ENCODE measurements at regions not wholly inside any gene's neighbourhood (a gene's known extent, or its start where the extent isn't known, plus 50 kb on each side); places are given as distances from the start of the nearest gene placed in this dataset.

DNA sequence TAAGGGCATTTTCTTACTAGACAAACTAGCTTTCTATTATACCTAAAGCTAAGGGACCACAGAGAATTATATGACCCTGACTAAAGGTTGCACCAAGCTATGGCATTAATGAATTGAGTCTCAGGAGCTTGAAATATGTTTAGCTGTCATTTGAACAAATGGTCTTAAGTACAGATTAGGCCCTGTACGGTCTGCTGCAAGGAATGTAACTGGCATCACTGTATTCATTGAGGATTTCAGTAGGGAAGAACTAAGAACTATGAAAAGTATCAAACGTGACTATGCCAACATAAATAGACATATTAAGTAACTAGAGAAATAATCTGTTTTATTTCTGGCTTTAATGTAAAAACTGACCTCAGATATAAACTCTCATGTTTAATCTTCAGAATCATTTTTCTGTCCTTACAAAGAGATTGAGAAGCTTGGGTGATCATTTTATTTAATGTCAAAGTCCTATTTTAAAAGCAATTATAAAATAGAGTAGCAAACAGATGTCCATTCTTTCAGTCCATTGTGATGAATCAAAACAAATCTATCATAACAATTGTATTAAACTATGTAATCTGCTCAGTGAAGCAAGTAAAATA, 845.9 kb downstream of the MAT2B start:
- no peak for DNase-seq (ENCODE audit: low read depth in 2 of 2)

GRCh38 chr5:164352695-164353094, 847.3 kb downstream of the MAT2B start:
- no peak for DNase-seq (ENCODE audit: low read depth in 2 of 2)

- no peak for DNase-seq (ENCODE audit: low read depth in 2 of 2)
These were observed 847.7 kb downstream of the MAT2B start for GRCh38 chr5:164353155-164353554.

DNA sequence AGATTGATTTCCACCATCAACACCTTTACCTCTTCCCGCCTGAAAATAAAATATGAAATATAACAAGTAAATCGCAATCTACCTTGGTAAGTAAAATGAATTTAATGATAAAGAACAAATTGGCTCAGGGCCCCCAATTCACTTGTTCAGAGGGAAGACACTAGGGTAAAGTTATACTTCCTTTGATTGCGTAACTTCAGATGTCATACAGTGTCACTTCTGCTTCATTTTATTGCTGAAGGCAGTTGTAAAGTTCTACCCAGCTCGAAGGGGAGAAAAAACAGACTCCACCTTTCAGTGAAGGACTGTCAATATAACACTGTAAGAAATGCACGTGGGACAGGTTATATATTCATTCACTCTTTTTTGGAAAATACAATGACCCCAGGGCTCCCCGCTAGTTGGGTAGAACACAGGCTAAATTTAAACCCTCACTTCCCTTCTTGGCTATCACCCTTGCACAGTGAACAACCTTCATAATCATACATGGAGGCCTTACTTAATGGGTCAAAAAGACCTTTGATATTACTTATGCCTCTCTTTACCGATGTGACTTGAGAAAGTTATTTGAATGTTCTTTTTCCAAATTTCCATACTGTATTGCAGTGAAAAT, 848.8 kb downstream of the MAT2B start:
- DNase-seq (ENCODE audit: low read depth in 2 of 2), result no peak

DNA sequence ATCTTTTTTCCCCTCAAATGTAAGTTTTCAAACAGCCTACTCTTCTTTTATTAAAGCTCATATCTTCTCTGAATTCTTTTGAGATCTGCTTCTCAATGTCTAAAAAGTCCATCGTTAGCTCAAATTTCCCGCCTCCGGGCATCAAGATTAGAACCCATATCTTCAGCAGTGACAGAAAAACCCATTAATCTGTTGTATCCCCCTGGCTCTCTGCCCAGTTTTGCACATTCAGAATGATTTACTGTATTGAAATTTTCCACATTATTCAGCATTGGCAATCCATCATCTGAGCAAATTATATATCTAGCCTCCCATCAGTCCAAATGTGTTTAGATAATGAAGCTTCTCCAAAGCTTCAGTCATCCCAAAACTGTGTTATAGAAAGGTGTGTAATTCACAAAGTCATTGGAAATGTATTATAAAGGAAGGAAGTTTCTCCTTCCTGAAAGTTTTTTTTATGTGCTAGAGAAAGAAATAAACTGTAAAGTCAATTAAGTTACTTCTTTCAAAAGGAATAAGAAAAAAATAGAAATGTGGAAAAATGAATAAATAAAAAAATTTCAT, 849.9 kb downstream of the MAT2B start:
- DNase-seq (ENCODE audit: low read depth in 2 of 2), result no peak

- DNase-seq (ENCODE audit: low read depth in 2 of 2), result no peak
These were observed 851.4 kb downstream of the MAT2B start for GRCh38 chr5:164356790-164357189.

DNA sequence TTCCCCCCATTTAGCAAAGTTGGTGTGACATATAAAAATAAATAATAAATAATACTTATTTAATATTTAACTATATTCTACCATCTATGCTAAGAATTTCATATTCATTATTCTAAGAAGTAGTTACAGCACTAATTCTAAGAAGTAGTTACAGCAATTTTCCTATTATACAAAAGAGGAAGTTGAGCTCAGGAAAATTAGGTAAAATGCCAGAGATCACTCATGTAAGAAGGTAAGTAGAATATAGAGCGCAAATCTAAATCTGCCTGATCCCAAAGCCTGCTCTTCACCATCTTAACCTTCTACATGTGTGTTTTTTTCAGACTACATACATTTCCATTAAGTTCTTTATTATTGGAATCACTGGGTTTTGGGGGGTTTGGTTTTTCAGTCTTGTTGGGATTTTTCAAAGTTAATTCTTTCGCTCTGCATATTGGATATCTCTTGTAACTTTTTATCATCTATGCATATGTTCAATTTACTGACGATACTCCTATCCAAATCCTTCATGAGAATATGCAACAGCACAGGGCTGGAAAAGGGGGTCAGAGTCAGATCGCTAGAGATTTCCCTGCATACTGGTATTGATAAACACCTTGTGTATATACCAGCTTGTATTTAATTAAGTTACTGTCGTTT, 852.1 kb downstream of the MAT2B start:
- no peak for DNase-seq (ENCODE audit: low read depth in 2 of 2)

DNA sequence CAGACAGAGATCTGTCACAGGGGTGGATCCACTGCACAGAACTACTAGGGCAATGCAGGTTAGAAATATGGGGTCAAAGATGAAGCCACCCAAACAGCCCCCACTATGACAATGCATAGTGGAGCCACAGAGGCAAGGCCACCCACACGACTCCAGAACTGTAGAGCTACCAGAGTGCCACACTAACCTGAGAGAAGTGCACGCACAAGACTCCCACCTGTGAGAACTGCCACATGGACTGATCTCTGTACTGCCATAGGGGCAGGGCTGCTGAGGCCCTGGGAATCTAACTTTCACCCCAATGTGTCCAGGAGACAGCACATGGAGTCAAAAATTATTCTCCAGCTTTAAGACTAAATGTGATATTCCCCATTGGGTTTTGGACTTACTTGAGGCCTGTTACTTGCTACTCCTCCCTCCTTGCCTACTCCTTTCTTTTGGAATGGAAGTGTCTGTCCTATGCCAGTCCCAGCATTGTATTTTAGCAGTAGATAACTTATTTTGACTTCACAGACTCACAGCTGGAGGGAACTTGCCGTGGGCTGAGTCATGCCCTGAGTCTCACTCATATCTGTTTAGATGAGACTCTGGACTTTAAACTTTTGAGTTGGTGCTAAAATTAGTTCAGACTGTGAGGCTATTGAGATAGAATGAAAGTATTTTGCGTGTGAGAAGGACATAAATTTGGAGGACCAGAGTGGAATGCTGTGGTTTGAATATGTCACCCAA, 853.3 kb downstream of the MAT2B start:
- DNase-seq (ENCODE audit: low read depth in 2 of 2), result no peak

DNA sequence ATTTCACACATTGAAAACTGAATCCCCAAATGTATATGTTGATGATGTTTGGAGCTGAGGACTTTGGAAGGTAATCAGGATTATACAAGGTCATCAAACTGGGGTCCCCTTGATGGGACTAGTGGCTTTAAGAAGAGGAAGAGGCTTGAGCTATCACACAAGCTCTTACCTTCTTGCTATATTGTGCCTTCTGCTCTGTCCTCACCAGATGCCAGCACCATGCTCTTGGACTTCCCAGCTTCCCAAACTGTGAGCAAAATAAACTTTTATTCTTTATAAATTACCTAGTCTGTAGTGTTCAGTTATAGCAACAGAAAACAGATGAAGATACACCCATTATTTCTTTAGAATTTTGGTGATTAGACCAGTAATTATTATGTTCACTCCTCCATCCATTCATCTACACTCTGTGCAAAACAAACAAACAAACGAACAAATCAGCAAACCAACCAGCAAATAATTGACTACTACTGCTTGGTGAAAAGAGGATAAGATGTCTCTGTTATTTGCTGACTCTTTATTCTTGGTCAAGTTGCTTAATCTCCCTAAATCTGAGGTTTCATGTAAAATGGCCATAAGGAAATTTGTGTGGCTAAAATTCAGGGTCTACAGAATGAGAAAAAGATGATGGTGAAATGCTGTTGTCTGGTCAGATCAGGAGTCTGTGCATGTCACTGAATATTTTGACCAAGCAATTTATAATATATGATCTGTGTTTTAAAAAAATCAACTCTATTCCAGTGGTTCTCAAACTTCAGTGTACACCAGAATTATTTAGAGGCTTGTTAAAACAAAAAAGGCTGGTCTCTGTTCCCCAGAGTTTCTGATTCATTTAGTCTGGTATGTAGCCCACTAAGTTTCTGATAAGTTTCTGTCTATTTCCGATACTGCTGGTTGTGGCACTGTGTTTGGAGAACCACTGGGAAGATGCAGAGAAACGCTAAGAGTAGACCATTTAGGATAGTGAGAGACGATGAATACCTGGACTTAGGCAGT, 854.1 kb downstream of the MAT2B start:
- no peak for DNase-seq (ENCODE audit: low read depth in 2 of 2)

DNA sequence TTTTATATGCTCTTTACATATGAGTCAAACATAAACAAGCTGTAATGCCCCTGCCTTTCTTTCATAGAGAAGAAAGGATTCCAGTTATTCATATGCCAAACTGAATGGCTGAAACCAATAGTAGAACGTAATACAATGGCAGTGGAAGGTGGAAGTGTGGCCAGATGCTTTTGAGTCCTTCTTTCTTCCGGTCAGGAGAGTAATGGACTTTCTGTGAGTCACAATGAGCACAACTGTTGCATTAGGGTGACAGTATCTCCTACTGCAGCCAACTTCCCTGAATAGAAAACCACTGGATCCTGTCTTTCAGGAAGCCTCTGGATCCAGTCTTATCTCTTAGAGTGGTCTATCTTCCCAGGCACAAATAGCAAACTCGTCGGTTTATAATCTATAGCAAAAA, 855.2 kb downstream of the MAT2B start:
- DNase-seq (ENCODE audit: low read depth in 2 of 2), result no peak

DNA sequence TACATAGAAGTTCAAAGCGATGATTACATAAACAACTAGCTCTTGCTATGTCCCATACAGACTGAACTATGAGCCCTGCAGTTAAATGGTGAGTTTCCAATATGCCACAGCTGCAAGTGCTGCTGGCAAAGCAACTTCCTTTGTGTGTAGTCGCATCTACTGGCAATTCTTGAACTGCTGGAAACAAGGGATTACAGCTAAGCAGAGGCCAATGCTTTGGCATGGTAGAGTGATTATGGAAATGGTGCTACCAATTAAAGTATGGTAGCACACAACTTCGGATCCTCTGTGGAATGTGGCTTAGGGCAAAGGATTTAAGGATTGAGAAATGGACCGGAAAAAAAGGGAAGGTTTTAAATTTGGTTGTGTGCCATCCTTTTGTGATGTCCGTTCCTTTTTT, 856.6 kb downstream of the MAT2B start:
- no peak for DNase-seq (ENCODE audit: low read depth in 2 of 2)

- DNase-seq (ENCODE audit: low read depth in 2 of 2), result no peak
These were observed 857.4 kb downstream of the MAT2B start for GRCh38 chr5:164362835-164363234.

DNA sequence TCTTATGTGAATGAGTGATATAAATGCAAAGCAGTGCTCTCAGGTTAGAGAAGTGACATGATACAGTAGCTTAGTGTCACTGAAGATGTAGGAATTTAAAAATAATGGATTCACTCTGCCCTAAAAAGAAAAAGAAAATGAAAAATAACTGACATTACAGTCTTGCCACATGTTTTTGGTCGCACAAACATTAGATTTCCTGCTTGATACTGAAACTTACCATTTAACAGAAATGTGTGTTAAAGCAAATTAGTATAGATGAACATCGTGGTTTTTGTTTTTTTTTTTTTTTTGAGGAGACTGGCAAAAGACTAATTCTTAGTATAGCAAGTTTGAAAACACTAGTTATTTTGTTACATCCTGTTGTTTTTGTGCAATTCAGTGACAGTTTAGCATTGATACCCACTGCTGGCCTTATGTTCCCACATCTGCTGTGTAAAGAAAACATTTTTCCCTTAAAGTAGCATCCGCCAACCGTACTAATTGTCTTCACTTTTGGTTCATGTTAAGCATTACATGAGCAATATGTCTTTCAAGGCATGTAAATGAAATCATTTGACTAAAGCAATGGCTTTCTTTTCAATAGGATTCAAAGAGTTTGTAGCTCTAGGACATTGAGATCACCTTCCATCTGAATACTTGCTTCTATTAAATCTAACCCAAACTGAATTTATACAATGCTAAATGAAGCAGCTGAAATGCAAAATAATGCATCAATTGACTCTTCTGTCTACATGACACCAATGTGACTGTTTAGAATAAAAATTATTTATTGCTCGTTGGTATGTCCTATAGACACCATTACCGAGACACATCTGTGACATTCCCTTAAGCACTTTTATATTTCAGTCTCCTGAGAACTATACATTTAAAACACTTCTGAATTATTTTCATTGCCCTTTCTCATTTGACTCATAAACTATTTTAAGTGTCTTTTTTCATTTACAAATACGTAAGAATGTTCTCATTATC, 859.1 kb downstream of the MAT2B start:
- no peak for DNase-seq (ENCODE audit: low read depth in 2 of 2)

DNA sequence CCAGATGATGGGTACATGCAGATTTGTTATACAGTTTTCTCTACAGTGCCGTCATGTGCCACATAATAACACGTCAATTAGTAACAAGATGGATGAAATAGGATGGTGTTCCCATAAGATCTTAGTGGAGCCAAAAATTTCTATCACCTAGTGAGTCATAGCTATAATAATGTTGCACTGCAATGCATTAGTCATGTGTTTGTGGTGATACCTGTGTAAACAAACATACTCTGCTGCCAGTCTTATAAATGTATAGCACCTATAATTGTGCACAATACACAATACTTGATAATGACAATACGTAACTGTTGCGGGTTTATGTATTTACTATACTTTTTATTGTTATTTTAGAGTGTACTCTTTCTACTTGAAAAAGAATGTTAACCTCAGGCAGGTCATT, 865.4 kb downstream of the MAT2B start:
- no peak for DNase-seq (ENCODE audit: low read depth in 2 of 2)

DNA sequence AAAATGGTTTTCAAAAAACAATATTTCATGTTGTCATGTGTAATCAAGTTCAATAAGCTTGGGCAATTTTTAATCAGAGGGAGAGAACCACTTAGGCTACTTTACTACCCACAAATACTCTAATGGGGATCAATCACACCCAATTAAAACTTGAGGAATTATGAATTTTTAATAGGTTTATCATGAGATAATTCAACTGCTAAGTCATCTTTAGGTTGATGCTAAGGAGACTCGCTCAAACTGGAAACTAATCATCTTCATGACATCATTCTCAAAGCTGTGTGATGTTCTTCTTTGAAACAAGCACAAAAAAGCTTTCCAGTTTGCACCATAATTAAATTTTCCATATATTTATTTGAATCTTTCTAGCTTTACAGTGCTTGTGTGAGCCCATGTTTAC, 867.5 kb downstream of the MAT2B start:
- no peak for DNase-seq (ENCODE audit: low read depth in 2 of 2)

DNA sequence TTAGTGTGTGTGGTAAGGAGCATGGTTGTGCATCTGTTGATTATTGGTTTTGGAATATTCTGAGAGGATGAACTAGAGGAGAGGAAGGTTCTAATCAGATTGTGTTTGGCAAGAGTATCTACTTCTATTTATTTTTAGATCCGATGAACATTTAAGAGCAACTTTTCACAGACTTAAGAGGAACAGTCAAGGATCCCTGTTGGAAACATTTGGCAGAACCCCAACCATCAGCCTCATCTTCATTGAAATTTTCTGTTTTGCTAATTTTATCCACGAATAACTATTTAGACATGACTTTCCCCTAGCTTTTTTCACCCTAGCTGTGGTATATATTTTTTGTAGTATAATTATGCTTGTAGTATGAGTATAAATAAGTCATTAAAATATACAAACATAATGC, 868.5 kb downstream of the MAT2B start:
- no peak for DNase-seq (ENCODE audit: low read depth in 2 of 2)

GRCh38 chr5:164375051-164375450, 869.6 kb downstream of the MAT2B start:
- no peak for DNase-seq (ENCODE audit: low read depth in 2 of 2)

DNA sequence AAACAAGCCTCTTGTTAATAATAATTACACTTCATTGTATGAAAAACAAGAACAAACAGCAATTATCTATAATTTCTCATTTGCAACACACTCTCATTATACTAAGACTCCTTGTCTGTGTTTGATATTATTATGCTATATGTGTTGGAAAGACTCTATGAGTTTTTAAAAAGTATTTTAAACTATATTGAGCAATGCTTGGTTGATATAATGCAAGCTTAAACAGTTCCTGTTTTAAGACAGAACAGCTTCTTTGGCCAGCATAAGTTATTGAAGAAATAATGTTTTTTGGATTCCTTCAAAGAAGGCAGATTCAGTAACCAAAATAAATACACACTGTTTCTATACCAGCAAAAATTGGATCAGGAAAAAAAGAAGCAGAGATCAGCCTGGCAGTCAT, 871.4 kb downstream of the MAT2B start:
- DNase-seq (ENCODE audit: low read depth in 2 of 2), result no peak

DNA sequence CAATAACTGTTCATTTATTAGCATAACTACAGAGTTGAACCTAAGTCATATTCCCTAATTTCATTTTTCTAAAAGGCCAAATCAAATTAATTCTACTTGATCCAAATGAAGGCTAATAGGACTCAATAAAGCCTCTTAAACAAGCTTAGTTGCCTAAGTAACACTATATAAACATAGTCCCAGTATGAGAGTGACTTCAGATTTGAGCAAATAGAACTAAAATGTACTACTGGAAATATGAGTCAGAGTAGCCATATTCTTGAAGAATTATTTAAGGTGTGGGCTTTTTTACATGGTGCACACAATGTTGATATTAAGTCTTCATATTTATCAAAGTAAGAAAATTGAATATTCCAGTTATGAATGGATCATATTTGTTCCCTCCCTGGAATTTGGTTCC, 872.3 kb downstream of the MAT2B start:
- no peak for DNase-seq (ENCODE audit: low read depth in 2 of 2)

DNA sequence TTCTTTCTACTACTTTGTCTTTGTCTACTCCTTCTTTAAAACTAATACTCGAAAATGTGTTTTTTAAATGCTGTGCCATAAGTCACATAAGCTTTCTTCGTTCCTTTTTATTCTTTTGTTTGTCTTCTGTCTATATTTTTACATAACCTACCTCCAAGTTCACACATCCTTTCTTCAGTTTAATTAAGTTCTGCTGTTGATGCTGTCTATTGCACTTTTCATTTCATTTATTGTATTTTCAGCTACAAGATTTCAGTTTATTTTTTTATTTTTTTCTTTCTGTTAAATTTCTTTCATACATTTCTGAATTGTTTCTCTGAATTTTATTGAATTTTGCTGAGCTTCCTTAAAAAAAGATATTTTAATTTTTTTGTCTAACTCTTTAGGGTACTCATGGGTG, 878.2 kb downstream of the MAT2B start:
- DNase-seq (ENCODE audit: low read depth in 2 of 2), result no peak

All from activated CD8-positive, alpha-beta memory T cell treated with anti-CD3 and anti-CD28 coated beads for 4 hours (primary cell).